NCI-H2107 treated with DMSO at 0.1 percent for 48 hours (cell line): ENCODE measurements at regions not wholly inside any gene's neighbourhood (a gene's known extent, or its start where the extent isn't known, plus 50 kb on each side); places are given as distances from the start of the nearest gene placed in this dataset.

Experiments
- DNase-seq: peaks from one replicate; lab custom pipeline; 2025; ENCODE audit not compliant: unreplicated experiment; lab: John Stamatoyannopoulos, UW

- no peak for DNase-seq
Observed at GRCh38 chr10:34869135-34869836, 54.2 kb upstream of the PARD3 start.

GRCh38 chr10:34868589-34868988, 53.5 kb upstream of the PARD3 start:
- no peak for DNase-seq

DNA sequence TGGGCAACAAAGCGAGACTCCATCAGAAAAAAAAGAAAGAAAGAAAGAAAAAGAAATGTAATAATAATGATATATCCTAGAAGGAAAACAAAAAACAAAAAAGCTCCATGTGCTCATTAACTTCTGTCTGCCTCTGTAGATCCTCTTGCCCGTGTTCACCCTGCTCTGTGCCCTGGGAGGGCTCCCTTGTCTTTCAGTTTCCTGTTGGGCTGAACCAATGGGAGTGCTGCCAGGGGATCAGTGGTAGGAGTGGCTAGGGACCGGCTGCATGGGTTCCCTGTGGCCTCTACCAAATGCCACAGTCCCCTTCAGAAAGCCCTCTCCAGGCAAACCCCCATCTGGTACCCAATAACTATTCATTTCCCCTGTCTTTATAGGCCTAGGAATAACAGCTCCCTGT, 51.8 kb upstream of the PARD3 start:
- DNase-seq: no peak
